ENCODE measurements at regions not wholly inside any gene's neighbourhood (a gene's known extent, or its start where the extent isn't known, plus 50 kb on each side); places are given as distances from the start of the nearest gene placed in this dataset.

DNA sequence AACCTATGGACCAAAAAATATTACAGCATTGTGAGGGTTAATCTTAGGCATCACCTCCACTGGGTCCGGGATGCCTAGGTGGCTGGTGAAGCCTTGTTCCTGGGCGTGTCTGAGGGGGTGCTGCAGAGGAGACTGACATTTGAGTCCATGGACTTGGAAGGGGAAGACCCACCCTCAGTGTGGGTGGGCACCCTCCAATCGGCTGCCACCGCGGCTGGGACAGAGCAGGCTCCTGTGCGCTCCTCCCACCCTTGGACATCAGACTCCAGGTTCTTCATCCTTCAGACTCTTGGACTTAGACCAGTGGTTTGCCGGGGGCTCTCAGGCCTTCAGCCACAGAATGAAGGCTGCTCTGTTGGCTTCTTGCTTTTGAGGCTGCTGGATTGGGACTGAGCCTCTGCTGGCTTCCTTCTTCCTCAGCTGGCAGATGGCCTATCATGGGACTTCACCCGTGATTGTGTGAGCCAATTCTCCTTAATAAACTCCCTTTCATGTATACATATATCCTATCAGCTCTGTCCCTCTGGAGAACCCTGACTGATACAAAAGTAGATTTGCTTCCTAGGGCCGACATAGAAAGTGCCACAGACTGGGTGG is 113.1 kb downstream of the TTLL2 start:
- Histone ChIP-seq H3K4me2 (ENCODE audit: low read length) (no peak overlapping the region), H3K4me1 (ENCODE audit: insufficient read depth, low read length, poor library complexity, severe bottlenecking) (no peaks in the 10 kb centered on the region), H3K9me3 (ENCODE audit: low read length) (no peaks in the 10 kb centered on the region), H2AFZ (ENCODE audit: low read length) (no peak overlapping the region), H4K20me1 (ENCODE audit: insufficient read depth, low read length) (no peaks in the 10 kb centered on the region), H3K36me3 (ENCODE audit: insufficient read depth, low read length) (no peaks in the 10 kb centered on the region), H3K79me2 (ENCODE audit: insufficient read depth, low read depth, low read length) (no peaks in the 10 kb centered on the region), H3K9me2 (ENCODE audit: insufficient read depth, low read length) (no peaks in the 10 kb centered on the region), H3K4me3 (ENCODE audit: low read depth, low read length, poor library complexity, severe bottlenecking) (no peak overlapping the region), H3K27ac (ENCODE audit: low read depth, low read length, poor library complexity, severe bottlenecking) (no peak overlapping the region)
- intact Hi-C loops (cut with micrococcal nuclease; ENCODE audit: unreplicated experiment): no loop called here
- ChIA-PET CTCF (ENCODE audit: unreplicated experiment) (no interaction called here), POLR2A (no interaction called here)
- no peak for TF ChIP-seq EZH2phosphoT487 (IDR thresholded peaks at IDR 0.05; ENCODE audit: borderline replicate concordance, low read depth, low read length)
- TF ChIP-seq, protein P1, sequence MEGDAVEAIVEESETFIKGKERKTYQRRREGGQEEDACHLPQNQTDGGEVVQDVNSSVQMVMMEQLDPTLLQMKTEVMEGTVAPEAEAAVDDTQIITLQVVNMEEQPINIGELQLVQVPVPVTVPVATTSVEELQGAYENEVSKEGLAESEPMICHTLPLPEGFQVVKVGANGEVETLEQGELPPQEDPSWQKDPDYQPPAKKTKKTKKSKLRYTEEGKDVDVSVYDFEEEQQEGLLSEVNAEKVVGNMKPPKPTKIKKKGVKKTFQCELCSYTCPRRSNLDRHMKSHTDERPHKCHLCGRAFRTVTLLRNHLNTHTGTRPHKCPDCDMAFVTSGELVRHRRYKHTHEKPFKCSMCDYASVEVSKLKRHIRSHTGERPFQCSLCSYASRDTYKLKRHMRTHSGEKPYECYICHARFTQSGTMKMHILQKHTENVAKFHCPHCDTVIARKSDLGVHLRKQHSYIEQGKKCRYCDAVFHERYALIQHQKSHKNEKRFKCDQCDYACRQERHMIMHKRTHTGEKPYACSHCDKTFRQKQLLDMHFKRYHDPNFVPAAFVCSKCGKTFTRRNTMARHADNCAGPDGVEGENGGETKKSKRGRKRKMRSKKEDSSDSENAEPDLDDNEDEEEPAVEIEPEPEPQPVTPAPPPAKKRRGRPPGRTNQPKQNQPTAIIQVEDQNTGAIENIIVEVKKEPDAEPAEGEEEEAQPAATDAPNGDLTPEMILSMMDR (conservative IDR thresholded peaks at IDR 0.05; ENCODE audit: low read length): no peak
- BruUV-seq (replicated peaks): no TSS peak
- no peak for DNase-seq (ENCODE audit: low spot score)

DNA sequence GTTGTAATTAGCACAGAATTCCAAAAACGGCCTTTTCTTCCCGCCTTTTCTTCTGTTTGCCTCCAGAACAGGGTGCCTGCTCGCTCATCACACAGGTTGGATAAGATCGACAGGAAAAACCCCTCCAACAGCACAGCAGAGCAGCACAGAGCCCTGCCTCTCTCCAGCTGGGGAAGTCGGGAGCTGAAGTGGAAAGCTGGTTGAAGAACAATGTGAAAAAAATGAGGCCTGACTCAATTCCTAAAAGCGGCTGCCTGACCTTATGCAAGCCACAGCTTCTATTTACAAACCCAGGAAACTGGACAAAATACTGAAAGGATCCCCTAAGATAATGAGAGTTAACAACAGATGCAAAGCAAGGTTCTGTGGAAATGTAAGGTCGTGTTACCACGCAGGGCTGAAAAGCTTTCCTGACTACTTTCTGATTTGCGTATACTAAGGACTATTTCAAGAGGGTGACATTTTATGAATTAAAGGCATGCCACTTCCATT is 116.9 kb downstream of the TTLL2 start:
- ChIA-PET CTCF (ENCODE audit: unreplicated experiment) (no interaction called here), POLR2A (no interaction called here)
- Histone ChIP-seq H3K9me2 (ENCODE audit: insufficient read depth, low read length) (no peaks in the 10 kb centered on the region), H2AFZ (ENCODE audit: low read length) (no peak overlapping the region), H4K20me1 (ENCODE audit: insufficient read depth, low read length) (no peaks in the 10 kb centered on the region), H3K4me2 (ENCODE audit: low read length) (no peak overlapping the region), H3K4me3 (ENCODE audit: low read depth, low read length, poor library complexity, severe bottlenecking) (no peak overlapping the region), H3K79me2 (ENCODE audit: insufficient read depth, low read depth, low read length) (no peaks in the 10 kb centered on the region), H3K36me3 (ENCODE audit: insufficient read depth, low read length) (no peaks in the 10 kb centered on the region), H3K27ac (ENCODE audit: low read depth, low read length, poor library complexity, severe bottlenecking) (no peak overlapping the region), H3K4me1 (ENCODE audit: insufficient read depth, low read length, poor library complexity, severe bottlenecking) (no peaks in the 10 kb centered on the region), H3K9me3 (ENCODE audit: low read length) (no peaks in the 10 kb centered on the region)
- intact Hi-C loops (cut with micrococcal nuclease; ENCODE audit: unreplicated experiment): no loop called here
- TF ChIP-seq, protein P1 (conservative IDR thresholded peaks at IDR 0.05; ENCODE audit: low read length): no peak
- BruUV-seq (replicated peaks): no TSS peak
- DNase-seq (ENCODE audit: low spot score): no peak

DNA sequence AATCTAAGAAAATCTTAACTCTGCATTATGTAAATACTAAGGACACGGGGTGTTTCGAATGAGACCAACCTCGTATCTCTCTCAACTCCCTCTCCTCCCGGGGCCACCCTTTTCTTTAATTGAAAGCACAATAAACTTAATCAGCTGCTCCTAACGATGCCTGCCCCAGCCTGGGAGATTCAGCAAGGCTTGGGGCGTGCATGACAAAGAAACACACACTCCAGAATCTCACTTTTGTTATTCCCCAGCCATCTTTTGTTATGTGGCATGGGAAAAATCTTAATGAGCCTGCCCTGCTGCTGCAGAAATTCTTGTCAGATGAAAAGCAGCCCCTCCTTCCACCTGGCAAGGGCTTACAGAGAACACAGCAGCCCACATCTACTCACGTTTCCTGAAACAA is 117.4 kb downstream of the TTLL2 start:
- POLR2A ChIA-PET: no interaction called here
- no peak for DNase-seq (ENCODE audit: low spot score)
- Histone ChIP-seq H2AFZ (ENCODE audit: low read length) (no peak overlapping the region), H3K27ac (ENCODE audit: low read depth, low read length, poor library complexity, severe bottlenecking) (no peak overlapping the region), H3K4me1 (ENCODE audit: insufficient read depth, low read length, poor library complexity, severe bottlenecking) (no peaks in the 10 kb centered on the region), H3K36me3 (ENCODE audit: insufficient read depth, low read length) (no peaks in the 10 kb centered on the region), H3K79me2 (ENCODE audit: insufficient read depth, low read depth, low read length) (no peaks in the 10 kb centered on the region), H3K4me2 (ENCODE audit: low read length) (no peak overlapping the region), H4K20me1 (ENCODE audit: insufficient read depth, low read length) (no peaks in the 10 kb centered on the region), H3K9me2 (ENCODE audit: insufficient read depth, low read length) (no peaks in the 10 kb centered on the region), H3K9me3 (ENCODE audit: low read length) (no peaks in the 10 kb centered on the region), H3K4me3 (ENCODE audit: low read depth, low read length, poor library complexity, severe bottlenecking) (no peak overlapping the region)
- TF ChIP-seq EZH2phosphoT487 (IDR thresholded peaks at IDR 0.05; ENCODE audit: borderline replicate concordance, low read depth, low read length): no peak
- TF ChIP-seq, protein P1 (conservative IDR thresholded peaks at IDR 0.05; ENCODE audit: low read length): no peak
- CTCF ChIA-PET (ENCODE audit: unreplicated experiment): no interaction called here
- intact Hi-C loops (cut with micrococcal nuclease; ENCODE audit: unreplicated experiment): no loop called here
- no TSS peak for BruUV-seq (replicated peaks)
